Endothelial cell of umbilical vein (primary cell): ENCODE measurements at regions not wholly inside any gene's neighbourhood (a gene's known extent, or its start where the extent isn't known, plus 50 kb on each side); places are given as distances from the start of the nearest gene placed in this dataset.

ENCODE experiments used
- BruUV-seq: library from RNA; stranded (reverse); fragments of 400-500 nt; replicated peaks from 2 replicates; lab custom pipeline; 2021; lab: Mats Ljungman, UMichigan
- CTCF ChIA-PET: fragments of 300-600, 350-600 bp; sonication (Branson Sonifier 250); formaldehyde crosslinking; loops from one replicate; lab custom pipeline; 2021; ENCODE audit warnings: antibody characterized with exemption, inconsistent platforms; lab: Charles Lee
- POLR2A ChIA-PET: fragments of 300-600, 350-600 bp; sonication (Branson Sonifier 250); formaldehyde crosslinking; loops from one replicate; lab custom pipeline; 2021; ENCODE audit warnings: antibody characterized with exemption, inconsistent platforms; lab: Charles Lee
- DNase-seq: peaks from one replicate; pipeline ENCODE4 v3.0.0-alpha.2; 2011; ENCODE audit warnings: low read depth, low spot score
- FAIRE-seq: peaks from 2 replicates; lab custom pipeline; 2011; peaks lifted over from hg19 to GRCh38; lab: Jason Lieb, UNC
- H2AFZ ChIP-seq: 2 replicates; pipeline ENCODE4 v1.6.0; 2012; ENCODE audit warnings: low read depth, low read length, control low read depth, inconsistent platforms
- H3K27ac ChIP-seq: 2 replicates; pipeline ENCODE4 v1.5.1; 2011; ENCODE audit warnings: low read depth, mild to moderate bottlenecking, control low read depth, low read length, moderate library complexity; ENCODE audit not compliant: insufficient read depth
- H3K27me3 ChIP-seq, 2 experiments: 2 replicates each; pipeline versions ENCODE4 v1.6.0 to v1.6.1; 2011; ENCODE audit warnings: low read length in 2 of 2, mixed read lengths in 1 of 2; ENCODE audit not compliant: control insufficient read depth in 2 of 2, insufficient read depth in 2 of 2
- H3K36me3 ChIP-seq, 2 experiments: 2 replicates in 1 of 2; 3 replicates in 1 of 2; pipeline ENCODE4 v1.5.1; 2011; ENCODE audit warnings: low read length in 2 of 2, mild to moderate bottlenecking in 1 of 2, moderate library complexity in 1 of 2; ENCODE audit not compliant: control insufficient read depth in 2 of 2, insufficient read depth in 2 of 2; ENCODE audit errors: extremely low read depth in 1 of 2
- H3K4me1 ChIP-seq: 3 replicates; pipeline ENCODE4 v1.5.1; 2011; ENCODE audit warnings: mild to moderate bottlenecking, low read length; ENCODE audit not compliant: control insufficient read depth, insufficient read depth; ENCODE audit errors: extremely low read depth
- H3K4me2 ChIP-seq: 2 replicates; pipeline ENCODE4 v1.6.1; 2011; ENCODE audit warnings: low read length, control low read depth, mixed read lengths; ENCODE audit not compliant: insufficient read depth
- H3K4me3 ChIP-seq, 3 experiments: fragments of 200-600 bp in 1 of 3; sonication (generic), shearing (Covaris generic) in 1 of 3; replicated peaks in 1 of 3; 2 replicates each; pipeline ENCODE4 v1.5.1; 2011 to 2016; ENCODE audit warnings: control low read depth in 3 of 3, low read length in 3 of 3, mild to moderate bottlenecking in 2 of 3, inconsistent platforms in 1 of 3, low read depth in 1 of 3, moderate library complexity in 1 of 3; ENCODE audit not compliant: insufficient read depth in 1 of 3
- H3K79me2 ChIP-seq: 2 replicates; pipeline ENCODE4 v1.6.0; 2012; ENCODE audit warnings: low read length, inconsistent platforms; ENCODE audit not compliant: control insufficient read depth, insufficient read depth
- H3K9ac ChIP-seq: replicated peaks from 2 replicates; pipeline ENCODE3; 2011; ENCODE audit warnings: low read length, control low read depth; ENCODE audit not compliant: insufficient read depth; ENCODE audit errors: extremely low read depth
- H3K9me1 ChIP-seq: replicated peaks from 3 replicates; pipeline ENCODE4 v1.6.0; 2011; ENCODE audit warnings: mild to moderate bottlenecking, low read length; ENCODE audit not compliant: control insufficient read depth, insufficient read depth; ENCODE audit errors: extremely low read depth
- H3K9me3 ChIP-seq: replicated peaks from 2 replicates; pipeline ENCODE4 v1.5.1; 2012; ENCODE audit warnings: low read length, inconsistent platforms; ENCODE audit not compliant: control insufficient read depth, insufficient read depth
- H4K20me1 ChIP-seq: replicated peaks from 2 replicates; pipeline ENCODE3; 2011; ENCODE audit warnings: mild to moderate bottlenecking, low read length; ENCODE audit not compliant: control insufficient read depth, insufficient read depth; ENCODE audit errors: extremely low read depth
- CTCF ChIP-seq, 2 donors: IDR thresholded peaks; 1 replicate in 1 of 2; 2 replicates in 1 of 2; pipeline ENCODE4 v1.5.1; 2011; ENCODE audit warnings: low read length in 2 of 2, mild to moderate bottlenecking in 2 of 2, moderate library complexity in 2 of 2, control low read depth in 1 of 2, inconsistent platforms in 1 of 2, low read depth in 1 of 2; ENCODE audit not compliant: insufficient read depth in 1 of 2; ENCODE audit errors: extremely low read depth in 1 of 2
- EZH2 ChIP-seq: IDR thresholded peaks from 2 replicates; pipeline ENCODE4 v1.6.1; 2012; ENCODE audit warnings: borderline replicate concordance, low read depth, mild to moderate bottlenecking, moderate library complexity, low read length, inconsistent platforms; ENCODE audit not compliant: severe bottlenecking
- FOS ChIP-seq: IDR thresholded peaks from 2 replicates; pipeline ENCODE4 v1.6.1; 2011; ENCODE audit warnings: mild to moderate bottlenecking, low read length, moderate library complexity, borderline replicate concordance; ENCODE audit not compliant: insufficient read depth
- GATA2 ChIP-seq: IDR thresholded peaks from 2 replicates; pipeline ENCODE4 v1.7.0; 2011; ENCODE audit warnings: low read depth, mild to moderate bottlenecking, moderate library complexity, mixed read lengths, low read length; ENCODE audit not compliant: insufficient read length, insufficient read depth
- MAX ChIP-seq: IDR thresholded peaks from 2 replicates; pipeline ENCODE4 v1.6.1; 2011; ENCODE audit not compliant: insufficient read depth, insufficient read length
- MYC ChIP-seq: IDR thresholded peaks from one replicate; pipeline ENCODE4 v1.6.1; 2011; ENCODE audit warnings: mild to moderate bottlenecking, low read depth, low read length
- POLR2AphosphoS5 ChIP-seq: IDR thresholded peaks from 2 replicates; pipeline ENCODE4 v1.6.1; 2012; ENCODE audit warnings: low read depth, mild to moderate bottlenecking, control low read depth, low read length, moderate library complexity; ENCODE audit not compliant: insufficient read depth
- dilution Hi-C: fragments of 300-500 bp; cut with MboI; formaldehyde crosslinking; loops from one replicate; pipeline ENCODE4 v1.15.0; 2019; ENCODE audit warnings: low sequenced_read_pairs; ENCODE audit not compliant: extremely low pct_ligation_motif_present
- intact Hi-C: fragments of 100-400 bp; cut with micrococcal nuclease; formaldehyde crosslinking; loops from one replicate; pipeline ENCODE4 v1.10.0; 2022

GRCh38 chr13:79647533-79647932, 166.6 kb downstream of the NDFIP2 start:
- dilution Hi-C loops (no loop called here), intact Hi-C loops (loop anchor here (1.0 kb wide), 2 partner anchors 135 to 289 kb away; no protein-coding TSS in a partner anchor)
- no peak overlapping the region for H3K4me3 ChIP-seq
- no peak overlapping the region for H2AFZ ChIP-seq
- H3K9me3 ChIP-seq = no peaks in the 10 kb centered on the region
- FAIRE-seq (peak; percentile 75), DNase-seq (peak; percentile 94)
- ChIA-PET POLR2A (no interaction called here), CTCF (interaction anchor here (0.9 to 1.4 kb wide), 5 partner anchors 11 to 289 kb away, joined by 3 to 7 read pairs (median 3); no protein-coding TSS in a partner anchor)
- peak overlapping the region; percentile 64 for H3K27ac ChIP-seq
- H3K4me2 ChIP-seq = no peak overlapping the region
- H3K9ac ChIP-seq = no peak overlapping the region
- TF ChIP-seq FOS (peak; percentile 25), POLR2AphosphoS5 (peak; percentile 20), EZH2 (no peak), MAX (no peak), GATA2 (peak; percentile 53)
- H3K36me3 ChIP-seq = no peaks in the 10 kb centered on the region
- no peaks in the 10 kb centered on the region for H4K20me1 ChIP-seq
- H3K79me2 ChIP-seq = no peaks in the 10 kb centered on the region
- H3K9me1 ChIP-seq = no peaks in the 10 kb centered on the region
- peaks cover 10% of the 10 kb centered on the region for H3K4me1 ChIP-seq
- no TSS peak for BruUV-seq
- H3K27me3 ChIP-seq = no peaks in the 10 kb centered on the region

GRCh38 chr13:79646880-79647279, 165.9 kb downstream of the NDFIP2 start:
- H3K27ac ChIP-seq = peak overlapping the region; percentile 3
- intact Hi-C loops = loop anchor here (1.0 kb wide), 2 partner anchors 135 to 289 kb away; no protein-coding TSS in a partner anchor
- H3K9me1 ChIP-seq = no peaks in the 10 kb centered on the region
- TF ChIP-seq FOS (no peak), MAX (no peak), EZH2 (no peak), POLR2AphosphoS5 (no peak), MYC (no peak), CTCF (IDR thresholded peaks at IDR 0.05; ENCODE audit: extremely low read depth in 1 of 2, insufficient read depth in 1 of 2, low read depth in 1 of 2, low read length in 2 of 2) (no peak), GATA2 (no peak)
- no peaks in the 10 kb centered on the region for H3K27me3 ChIP-seq
- no peaks in the 10 kb centered on the region for H3K36me3 ChIP-seq
- CTCF ChIA-PET = no interaction called here
- dilution Hi-C loops = no loop called here
- POLR2A ChIA-PET = no interaction called here
- H3K9me3 ChIP-seq = no peaks in the 10 kb centered on the region
- DNase-seq (peak; percentile 5), FAIRE-seq (no peak)
- H4K20me1 ChIP-seq = no peaks in the 10 kb centered on the region
- BruUV-seq = no TSS peak
- no peak overlapping the region for H2AFZ ChIP-seq
- no peak overlapping the region for H3K4me2 ChIP-seq
- H3K9ac ChIP-seq = no peak overlapping the region
- H3K4me1 ChIP-seq = peaks cover 10% of the 10 kb centered on the region
- H3K4me3 ChIP-seq = no peak overlapping the region
- no peaks in the 10 kb centered on the region for H3K79me2 ChIP-seq
